IMR-90 (cell line): ENCODE measurements at regions not wholly inside any gene's neighbourhood (a gene's known extent, or its start where the extent isn't known, plus 50 kb on each side); places are given as distances from the start of the nearest gene placed in this dataset.

Source experiments
- ATAC-seq: fragments of 200-7000 bp; cut with Tn5 transposase; 2 replicates; pipeline ENCODE4 v1.9.1; 2020; ENCODE audit warnings: low read depth, mild to moderate bottlenecking, moderate library complexity
- BruUV-seq: library from RNA; stranded (reverse); fragments of 400-500 nt; replicated peaks from 2 replicates; lab custom pipeline; 2021; lab: Mats Ljungman, UMichigan
- CTCF ChIA-PET: fragments of 300-600 bp; formaldehyde crosslinking; extraction: SDS; loops from one replicate; lab custom pipeline; 2021; ENCODE audit warnings: antibody characterized with exemption; lab: Yijun Ruan, JAX
- POLR2A ChIA-PET: fragments of 300-600 bp; sonication (Branson Sonifier 250); formaldehyde crosslinking; loops from one replicate; lab custom pipeline; 2022; ENCODE audit warnings: antibody characterized with exemption; ENCODE audit not compliant: unreplicated experiment; lab: Charles Lee
- DNase-seq: peaks from one replicate; pipeline ENCODE4 v3.0.0; 2013
- H2AFZ ChIP-seq: replicated peaks from 2 replicates; pipeline ENCODE3; 2013; ENCODE audit warnings: low read length, mild to moderate bottlenecking; ENCODE audit not compliant: poor library complexity
- H2AK5ac ChIP-seq: 2 replicates; pipeline ENCODE4 v1.6.1; 2013; ENCODE audit warnings: low read depth, low read length, inconsistent platforms
- H2AK9ac ChIP-seq: replicated peaks from 2 replicates; pipeline ENCODE3; 2013; ENCODE audit warnings: mild to moderate bottlenecking, low read depth, low read length, moderate library complexity; ENCODE audit not compliant: poor library complexity
- H2BK120ac ChIP-seq: 2 replicates; pipeline ENCODE4 v1.6.1; 2013; ENCODE audit warnings: low read depth, low read length, inconsistent platforms
- H2BK15ac ChIP-seq: 3 replicates; pipeline ENCODE4 v1.6.1; 2013; ENCODE audit warnings: low read depth, low read length, inconsistent platforms
- H2BK20ac ChIP-seq: 2 replicates; pipeline ENCODE4 v1.6.1; 2013; ENCODE audit warnings: low read depth, mild to moderate bottlenecking, inconsistent platforms, low read length, moderate library complexity
- H2BK5ac ChIP-seq: 2 replicates; pipeline ENCODE4 v1.6.1; 2013; ENCODE audit warnings: mild to moderate bottlenecking, low read depth, low read length, inconsistent platforms; ENCODE audit not compliant: poor library complexity, severe bottlenecking
- H3K14ac ChIP-seq: replicated peaks from 2 replicates; pipeline ENCODE4 v1.6.1; 2013; ENCODE audit warnings: low read depth, low read length, inconsistent platforms
- H3K18ac ChIP-seq: 2 replicates; pipeline ENCODE4 v1.6.1; 2013; ENCODE audit warnings: low read depth, low read length, control low read depth
- H3K23ac ChIP-seq: 2 replicates; pipeline ENCODE4 v1.6.1; 2013; ENCODE audit warnings: low read depth, low read length, inconsistent platforms
- H3K27ac ChIP-seq: 2 replicates; pipeline ENCODE4 v1.5.1; 2013; ENCODE audit warnings: mild to moderate bottlenecking, control low read depth, low read length; ENCODE audit not compliant: insufficient read depth
- H3K27me3 ChIP-seq: 2 replicates; pipeline ENCODE4 v1.6.1; 2013; ENCODE audit warnings: low read length; ENCODE audit not compliant: control insufficient read depth, insufficient read depth
- H3K36me3 ChIP-seq: 2 replicates; pipeline ENCODE4 v1.6.1; 2013; ENCODE audit warnings: low read length, mixed read lengths; ENCODE audit not compliant: control insufficient read depth, insufficient read depth
- H3K4ac ChIP-seq: 2 replicates; pipeline ENCODE4 v1.6.1; 2013; ENCODE audit warnings: low read depth, low read length, inconsistent platforms
- H3K4me1 ChIP-seq: 2 replicates; pipeline ENCODE4 v1.6.1; 2013; ENCODE audit warnings: low read length, mixed read lengths; ENCODE audit not compliant: control insufficient read depth, insufficient read depth
- H3K4me2 ChIP-seq: 2 replicates; pipeline ENCODE4 v1.6.1; 2013; ENCODE audit warnings: low read depth, mild to moderate bottlenecking, control low read depth, low read length, moderate library complexity
- H3K4me3 ChIP-seq: 2 replicates; pipeline ENCODE4 v1.5.1; 2013; ENCODE audit warnings: low read depth, mild to moderate bottlenecking, control low read depth, low read length, moderate library complexity; ENCODE audit not compliant: insufficient read depth
- H3K56ac ChIP-seq: 2 replicates; pipeline ENCODE4 v1.6.1; 2013; ENCODE audit warnings: low read length, inconsistent platforms; ENCODE audit not compliant: insufficient read depth; ENCODE audit errors: extremely low read depth
- H3K79me1 ChIP-seq, 2 experiments: 2 replicates each; pipeline ENCODE4 v1.6.1; 2013; ENCODE audit warnings: low read length in 2 of 2, inconsistent platforms in 1 of 2, low read depth in 1 of 2
- H3K9ac ChIP-seq: 2 replicates; pipeline ENCODE4 v1.6.1; 2013; ENCODE audit warnings: low read depth, low read length, control low read depth
- H3K9me1 ChIP-seq: 2 replicates; pipeline ENCODE4 v1.6.1; 2013; ENCODE audit warnings: low read length, inconsistent platforms; ENCODE audit not compliant: insufficient read depth
- H3K9me3 ChIP-seq: 2 replicates; pipeline ENCODE4 v1.6.1; 2013; ENCODE audit warnings: low read length; ENCODE audit not compliant: control insufficient read depth, insufficient read depth
- H4K20me1 ChIP-seq: 2 replicates; pipeline ENCODE4 v1.6.1; 2013; ENCODE audit warnings: low read length, inconsistent platforms; ENCODE audit not compliant: insufficient read depth
- H4K5ac ChIP-seq: 2 replicates; pipeline ENCODE4 v1.6.1; 2013; ENCODE audit warnings: mild to moderate bottlenecking, low read depth, low read length, control low read depth
- H4K8ac ChIP-seq, 2 experiments: 2 replicates each; pipeline ENCODE4 v1.6.1; 2013; ENCODE audit warnings: low read depth in 2 of 2, low read length in 2 of 2, control low read depth in 1 of 2, inconsistent platforms in 1 of 2
- H4K91ac ChIP-seq: 2 replicates; pipeline ENCODE4 v1.6.1; 2013; ENCODE audit warnings: low read depth, low read length, inconsistent platforms; ENCODE audit not compliant: insufficient read depth
- MAZ ChIP-seq: IDR thresholded peaks from 2 replicates; pipeline ENCODE4 v1.6.1; 2012; ENCODE audit warnings: low read depth, mild to moderate bottlenecking, low read length, improper control_type of control experiment, moderate library complexity, borderline replicate concordance
- POLR2A ChIP-seq: IDR thresholded peaks from 2 replicates; pipeline ENCODE4 v1.6.1; 2012; ENCODE audit warnings: mild to moderate bottlenecking, low read depth, low read length
- RAD21 ChIP-seq: IDR thresholded peaks from 2 replicates; pipeline ENCODE4 v1.6.1; 2012; ENCODE audit warnings: low read length, improper control_type of control experiment
- RFX5 ChIP-seq: IDR thresholded peaks from 2 replicates; pipeline ENCODE4 v1.8.0; 2012; ENCODE audit warnings: low read depth, mild to moderate bottlenecking, low read length, moderate library complexity
- SMC3 ChIP-seq: fragments of 150-350 bp; IDR thresholded peaks from 2 replicates; pipeline ENCODE4 v1.6.1; 2016; ENCODE audit warnings: low read depth, mild to moderate bottlenecking, antibody characterized with exemption, low read length, moderate library complexity
- USF2 ChIP-seq: fragments of 150-350 bp; IDR thresholded peaks from 2 replicates; pipeline ENCODE4 v1.6.1; 2017; ENCODE audit warnings: mild to moderate bottlenecking, antibody characterized with exemption, low read length, low read depth
- WGBS, 2 experiments: methylation state at CpG; one replicate each; pipeline versions ENCODE4 v1.1.5 to v1.1.7; 2013; ENCODE audit warnings: missing lambda C conversion rate in 2 of 2; ENCODE audit not compliant: insufficient read length in 1 of 2; ENCODE audit errors: extremely low coverage in 2 of 2; 5-methylcytosine and 5-hydroxymethylcytosine counted together
- dilution Hi-C: fragments of 300-500 bp; cut with HindIII; formaldehyde crosslinking; loops from one replicate; pipeline ENCODE4 v1.14.3; 2018; ENCODE audit warnings: low sequenced_read_pairs; ENCODE audit not compliant: unreplicated experiment
- in situ Hi-C: fragments of 300-500 bp; cut with MboI; formaldehyde crosslinking; loops from 3 replicates; pipeline ENCODE4 v1.14.3; 2019; ENCODE audit warnings: low sequenced_read_pairs, inconsistent platforms, mixed read lengths
- intact Hi-C: fragments of 100-400 bp; cut with micrococcal nuclease; formaldehyde crosslinking; loops from 2 replicates; pipeline ENCODE4 v1.10.0; 2022

- H2AK5ac ChIP-seq, result no peak overlapping the region
- no peaks in the 10 kb centered on the region for H3K79me1 ChIP-seq
- H4K91ac ChIP-seq, result no peak overlapping the region
- H3K18ac ChIP-seq, result no peak overlapping the region
- H3K4me1 ChIP-seq, result no peaks in the 10 kb centered on the region
- no peak overlapping the region for H4K5ac ChIP-seq
- no peak overlapping the region for H3K23ac ChIP-seq
- dilution Hi-C loops, result no loop called here
- no peak overlapping the region for H3K14ac ChIP-seq
- H3K4me3 ChIP-seq, result no peak overlapping the region
- intact Hi-C loops, result loop anchor here (10.0 kb wide), 1 partner anchor 445 kb away; no protein-coding TSS in a partner anchor
- H4K8ac ChIP-seq, result no peak overlapping the region
- no peak overlapping the region for H3K27ac ChIP-seq
- H4K20me1 ChIP-seq, result no peaks in the 10 kb centered on the region
- H3K9ac ChIP-seq, result no peak overlapping the region
- no peaks in the 10 kb centered on the region for H3K9me1 ChIP-seq
- POLR2A ChIA-PET, result no interaction called here
- no peaks in the 10 kb centered on the region for H3K9me3 ChIP-seq
- no CpG with 5 or more reads among the region's 4 CpGs for WGBS, 2 experiments
- CTCF ChIA-PET, result no interaction called here
- no peak overlapping the region for H2BK5ac ChIP-seq
- no peak overlapping the region for H3K4ac ChIP-seq
- no TSS peak for BruUV-seq
- DNase-seq, result no peak
- H3K36me3 ChIP-seq, result no peaks in the 10 kb centered on the region
- H3K56ac ChIP-seq, result no peak overlapping the region
- H2AFZ ChIP-seq, result no peak overlapping the region
- in situ Hi-C loops, result no loop called here
- no peak overlapping the region for H2BK20ac ChIP-seq
- 0 out of 2 replicates have a peak, but pooled peaks cover 2% of the 10 kb centered on the region for H3K27me3 ChIP-seq
- no peak overlapping the region for H3K4me2 ChIP-seq
- no peak for ATAC-seq
- H2BK15ac ChIP-seq, result no peak overlapping the region
- no peak overlapping the region for H2BK120ac ChIP-seq
- H2AK9ac ChIP-seq, result no peak overlapping the region
- TF ChIP-seq MAZ (no peak), POLR2A (no peak), USF2 (no peak), RAD21 (no peak), RFX5 (no peak), SMC3 (no peak)
Observed at GRCh38 chr13:74329962-74330361, 195.8 kb upstream of the KLF12 start.
